IPS DF 4.7 (cell line): ENCODE measurements at regions not wholly inside any gene's neighbourhood (a gene's known extent, or its start where the extent isn't known, plus 50 kb on each side); places are given as distances from the start of the nearest gene placed in this dataset.

Experiments
- DNase-seq: peaks from one replicate; pipeline ENCODE4 v3.0.0-alpha.2; 2013; ENCODE audit warnings: low spot score; ENCODE audit errors: extremely low read depth

DNA sequence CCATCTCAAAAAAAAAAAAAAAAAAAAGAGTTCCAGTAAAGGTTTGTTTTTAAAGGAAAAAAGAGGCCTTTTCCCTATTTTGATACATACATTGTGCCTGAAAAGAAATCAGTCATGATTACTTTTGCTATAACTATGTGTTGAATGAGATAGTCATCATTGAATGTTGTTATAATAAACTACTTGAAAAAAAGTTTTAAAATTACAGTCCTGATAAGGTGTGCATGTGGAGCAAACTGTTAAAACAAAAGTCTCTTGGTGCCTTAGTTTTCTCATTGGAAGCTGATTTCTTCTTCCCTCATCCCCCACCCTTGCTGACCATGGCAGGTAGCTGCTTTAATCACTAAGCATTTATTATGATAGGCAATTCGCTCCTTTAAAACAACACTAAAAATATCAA, 172.3 kb upstream of the TBCA start:
- DNase-seq = no peak

GRCh38 chr5:77947041-77947428, 170.9 kb upstream of the TBCA start:
- DNase-seq = no peak

DNA sequence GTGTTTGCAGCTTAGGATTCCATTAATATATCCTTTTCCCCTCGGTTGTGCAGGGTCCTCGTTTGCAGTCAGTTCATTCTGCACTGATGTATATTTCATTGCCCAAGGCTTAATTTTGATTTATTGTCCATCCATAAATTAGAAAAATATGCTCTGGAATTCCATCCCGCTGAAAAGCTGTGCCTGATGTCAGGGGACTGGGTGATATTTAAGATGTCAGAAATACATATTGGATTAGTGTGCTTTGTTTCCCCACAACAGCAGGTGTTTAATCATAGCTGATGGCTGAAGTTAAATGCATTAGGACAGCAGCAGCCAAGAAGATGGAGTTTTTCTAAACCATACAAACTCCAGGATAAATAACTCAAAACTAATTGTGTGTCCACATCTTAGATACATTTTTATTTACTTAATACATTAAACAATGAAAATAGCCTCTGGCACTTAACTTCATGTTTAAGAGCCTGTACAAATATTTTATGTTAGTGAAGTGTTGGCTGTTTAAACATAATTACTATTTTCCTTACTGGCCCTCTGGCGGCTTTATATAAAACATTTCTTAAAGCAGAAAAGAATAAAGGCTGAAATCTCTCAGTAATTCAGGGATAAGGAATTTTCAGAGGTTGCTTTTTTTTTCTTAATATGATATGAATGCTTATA, 170.4 kb upstream of the TBCA start:
- DNase-seq = no peak

DNA sequence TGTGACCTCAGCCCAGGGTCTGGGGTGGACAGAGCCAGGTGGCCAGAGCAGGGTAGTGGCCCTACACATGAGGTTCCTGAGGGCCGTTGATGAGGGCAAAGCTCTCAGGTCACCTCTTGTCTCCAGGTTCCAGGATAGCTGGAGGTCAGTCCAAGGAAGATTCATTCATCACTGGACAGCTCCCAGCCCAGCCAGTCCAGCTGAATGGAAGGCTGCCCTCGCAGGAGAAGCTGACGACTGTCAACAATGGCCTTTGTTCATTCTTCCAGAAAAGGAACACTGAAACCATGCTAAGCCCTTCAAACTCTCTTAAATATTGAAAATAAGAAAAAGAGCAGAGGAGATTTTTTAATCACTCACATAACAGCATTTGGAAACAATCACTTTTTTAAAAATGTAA, 169.7 kb upstream of the TBCA start:
- no peak for DNase-seq

GRCh38 chr5:77944757-77945340, 168.7 kb upstream of the TBCA start:
- DNase-seq = no peak

DNA sequence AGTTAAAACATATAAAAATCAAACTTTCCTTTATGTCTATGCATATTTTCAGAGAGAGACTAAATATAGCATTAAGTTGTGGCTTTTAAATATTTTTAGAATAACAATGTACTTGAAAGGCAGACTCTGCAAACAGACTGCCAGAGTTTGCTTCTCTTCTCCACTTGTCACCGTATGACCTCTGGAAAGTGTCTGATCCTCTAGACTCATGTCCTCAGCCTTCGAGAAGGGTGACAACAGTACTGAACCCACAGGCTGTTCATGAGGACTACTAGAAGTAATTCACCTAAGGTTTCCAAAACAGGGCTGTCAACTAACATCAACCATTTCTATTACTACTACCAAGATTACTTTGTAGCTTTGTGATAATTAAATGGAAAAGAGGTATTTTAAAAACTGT, 167.7 kb upstream of the TBCA start:
- no peak for DNase-seq

DNA sequence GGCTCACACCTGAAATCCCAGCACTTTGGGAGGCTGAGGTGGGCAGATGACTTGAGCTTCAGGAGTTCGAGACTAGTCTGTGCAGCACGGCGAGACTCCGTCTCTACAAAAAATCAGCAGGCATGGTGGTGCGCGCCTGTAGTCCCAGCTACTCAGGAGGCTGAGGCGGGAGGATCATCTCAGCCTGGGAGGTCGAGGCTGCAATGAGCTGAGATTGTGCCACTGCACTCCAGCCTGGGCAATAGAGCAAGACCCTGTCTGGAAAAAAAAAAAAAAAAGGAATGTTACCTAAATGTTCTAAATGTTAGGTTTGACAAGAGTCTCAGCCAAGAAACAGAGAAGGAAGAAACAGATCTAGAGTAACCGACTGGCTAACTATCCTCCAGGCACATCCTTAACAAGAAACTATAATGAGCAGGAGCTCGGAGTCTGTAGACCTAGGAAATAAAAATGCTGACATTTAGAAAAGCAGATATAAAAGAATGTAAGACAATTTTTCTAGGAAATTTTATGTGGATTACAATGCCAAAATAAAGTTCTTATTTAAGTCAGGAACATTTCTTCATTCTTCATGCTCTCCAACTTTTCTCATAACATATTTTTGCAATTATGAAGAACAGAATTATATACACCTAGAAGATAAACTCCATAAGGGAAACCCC, 166.6 kb upstream of the TBCA start:
- no peak for DNase-seq

- DNase-seq = no peak
Measured at GRCh38 chr5:77937015-77937908, 161.1 kb upstream of the TBCA start.

DNA sequence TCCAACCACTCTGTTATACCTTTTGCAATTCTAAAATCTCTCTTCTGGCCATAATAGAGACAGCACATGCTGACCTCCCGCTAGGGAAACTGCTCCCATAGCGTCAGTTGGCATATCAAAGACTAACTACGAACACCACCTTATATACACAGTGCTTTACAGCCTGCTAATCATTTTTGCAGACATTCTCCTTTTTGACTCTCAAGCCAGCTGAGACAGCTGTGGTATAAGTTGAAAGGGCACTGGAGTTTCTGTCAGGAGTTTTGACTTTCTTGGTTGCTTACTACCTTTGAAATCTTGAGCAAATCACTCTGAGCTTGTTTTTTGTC, 160.2 kb upstream of the TBCA start:
- DNase-seq = no peak

GRCh38 chr5:77935506-77936364, 159.6 kb upstream of the TBCA start:
- no peak for DNase-seq

DNA sequence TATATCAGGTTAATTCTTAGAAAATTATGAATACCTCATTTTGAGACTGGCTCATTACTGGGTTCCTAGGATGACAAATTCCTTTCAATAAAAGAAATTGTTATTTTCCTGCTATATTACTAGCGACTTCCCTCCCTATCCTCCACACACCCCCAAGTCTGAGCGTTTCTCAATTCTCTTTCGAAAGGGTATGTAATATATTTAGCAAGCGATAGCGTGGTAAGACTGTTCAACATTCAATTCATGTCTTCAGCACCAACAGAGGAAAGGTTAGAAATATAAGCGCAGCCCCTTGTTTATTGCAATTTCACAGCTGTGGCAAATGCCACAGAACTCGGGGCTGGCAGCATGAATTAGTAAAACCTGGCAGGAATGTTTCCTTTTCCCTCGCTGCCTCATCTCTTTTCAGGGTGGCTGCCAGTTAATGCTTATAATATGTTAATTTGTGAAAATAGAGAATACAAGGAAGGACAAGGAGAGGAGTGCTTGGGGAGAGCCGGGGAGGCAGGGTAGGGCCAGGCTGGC, 152.7 kb upstream of the TBCA start:
- DNase-seq = no peak

DNA sequence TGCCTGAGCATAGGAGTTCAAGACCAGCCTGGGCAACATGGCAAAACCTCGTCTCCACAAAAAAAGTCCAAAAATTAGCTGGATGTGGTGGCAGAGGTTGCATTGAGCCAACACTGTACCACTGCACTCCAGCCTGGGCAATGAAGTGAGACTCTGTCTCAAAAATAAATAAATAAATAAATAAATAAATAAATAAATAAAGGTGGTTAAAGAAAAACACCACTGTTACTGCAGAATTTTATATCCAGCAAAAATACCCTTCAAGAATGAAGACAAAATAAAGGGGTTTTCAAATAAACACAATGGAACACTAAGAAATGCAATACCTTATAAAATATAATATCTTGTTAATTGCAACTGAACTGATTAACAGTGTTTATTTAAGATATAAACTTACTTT, 150.2 kb upstream of the TBCA start:
- no peak for DNase-seq

- DNase-seq = no peak
Measured at GRCh38 chr5:77925503-77925902, 149.4 kb upstream of the TBCA start.

DNA sequence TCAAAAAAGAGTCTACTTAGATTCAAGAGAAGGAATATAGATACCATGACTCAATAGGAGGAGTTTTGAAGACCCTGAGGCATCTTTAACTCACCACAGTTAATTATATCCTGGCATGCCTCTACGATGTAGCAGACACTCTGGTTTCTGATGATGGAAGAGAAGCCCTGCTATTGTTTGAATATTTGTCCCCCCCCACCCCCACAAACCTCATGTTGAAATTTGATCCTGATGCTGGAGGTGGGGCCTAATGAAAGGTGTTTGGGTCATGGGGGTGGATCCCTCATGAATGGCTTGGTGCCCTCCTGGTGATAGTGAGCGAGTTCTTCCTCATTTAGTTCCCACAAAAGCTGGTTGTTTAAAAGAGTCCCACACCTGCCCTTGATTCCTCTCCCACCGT, 147.9 kb upstream of the TBCA start:
- DNase-seq = peak; percentile 14

GRCh38 chr5:77923666-77924065, 147.5 kb upstream of the TBCA start:
- DNase-seq = no peak

GRCh38 chr5:77921094-77921768, 145.1 kb upstream of the TBCA start:
- DNase-seq = no peak

GRCh38 chr5:77920359-77921058, 144.4 kb upstream of the TBCA start:
- DNase-seq = no peak

DNA sequence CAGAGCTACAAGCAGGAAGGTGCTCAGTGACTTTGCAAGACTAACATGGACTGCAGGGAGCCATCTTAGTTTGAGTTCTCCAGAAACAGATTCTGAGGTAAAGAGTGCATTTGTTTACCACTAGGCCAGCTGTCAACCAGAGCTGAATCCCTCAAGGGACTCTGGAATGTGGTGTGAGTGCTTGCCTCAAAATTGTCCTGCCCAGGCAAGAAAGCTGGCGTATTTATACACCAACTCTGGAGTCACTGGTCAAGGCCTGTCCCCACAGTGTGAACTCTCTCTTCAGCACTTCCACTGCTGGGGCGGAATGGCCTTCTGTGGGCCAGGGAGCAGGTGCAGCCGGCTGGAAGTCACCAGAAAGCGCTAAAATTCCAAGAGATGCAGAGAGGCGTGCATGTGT, 139.2 kb upstream of the TBCA start:
- no peak for DNase-seq

GRCh38 chr5:77912721-77913120, 136.6 kb upstream of the TBCA start:
- DNase-seq = no peak
